CD8-positive, alpha-beta memory T cell (primary cell): ENCODE measurements at regions not wholly inside any gene's neighbourhood (a gene's known extent, or its start where the extent isn't known, plus 50 kb on each side); places are given as distances from the start of the nearest gene placed in this dataset.
"Not testable (repeated sequence)": the region's sequence is repeated elsewhere in the genome, so short reads cannot be mapped to it uniquely, and the experiment has no call there.

Source experiments
- CTCF ChIA-PET: fragments of 350-600 bp; sonication (Branson Sonifier 250); formaldehyde crosslinking; loops from one replicate; lab custom pipeline; 2021; ENCODE audit warnings: antibody characterized with exemption; lab: Charles Lee
- POLR2A ChIA-PET: fragments of 350-600 bp; sonication (Branson Sonifier 250); formaldehyde crosslinking; loops from one replicate; lab custom pipeline; 2021; ENCODE audit warnings: antibody characterized with exemption; lab: Charles Lee
- DNase-seq, 5 donors: peaks; one replicate each; pipeline versions ENCODE4 v3.0.0 to v3.0.0-alpha.2; 2020 to 2022; ENCODE audit warnings: mixed read lengths in 1 of 5
- H3K27ac ChIP-seq: one replicate; pipeline ENCODE4 v1.7.0; 2013; ENCODE audit warnings: low read depth, mild to moderate bottlenecking, low read length, moderate library complexity
- H3K27me3 ChIP-seq: 2 replicates; pipeline ENCODE4 v1.7.0; 2013; ENCODE audit warnings: low read length, mild to moderate bottlenecking; ENCODE audit not compliant: insufficient read depth, poor library complexity, severe bottlenecking
- H3K36me3 ChIP-seq: 2 replicates; pipeline ENCODE4 v1.7.0; 2013; ENCODE audit warnings: mild to moderate bottlenecking, low read length, moderate library complexity; ENCODE audit not compliant: insufficient read depth
- H3K4me1 ChIP-seq: 2 replicates; pipeline ENCODE4 v1.7.0; 2013; ENCODE audit warnings: mild to moderate bottlenecking, low read length, moderate library complexity; ENCODE audit not compliant: insufficient read depth
- H3K4me3 ChIP-seq: 2 replicates; pipeline ENCODE4 v1.7.0; 2013; ENCODE audit warnings: mild to moderate bottlenecking, low read length
- H3K9me3 ChIP-seq: 2 replicates; pipeline ENCODE4 v1.7.0; 2013; ENCODE audit warnings: mild to moderate bottlenecking, low read length
- H3K27ac Mint-ChIP-seq, 8 donors: one replicate each; pipeline ENCODE4 v1.8.0; 2020 to 2021; ENCODE audit warnings: mixed read lengths in 8 of 8, mild to moderate bottlenecking in 6 of 8, inconsistent platforms in 3 of 8, moderate library complexity in 3 of 8
- H3K27me3 Mint-ChIP-seq, 2 donors: one replicate each; pipeline ENCODE4 v1.8.0; 2020 to 2021; ENCODE audit warnings: mixed read lengths in 2 of 2, mild to moderate bottlenecking in 1 of 2, moderate library complexity in 1 of 2
- H3K36me3 Mint-ChIP-seq, 3 donors: one replicate each; pipeline ENCODE4 v1.8.0; 2020 to 2021; ENCODE audit warnings: mixed read lengths in 3 of 3, inconsistent platforms in 1 of 3, mild to moderate bottlenecking in 1 of 3
- H3K4me1 Mint-ChIP-seq, 3 donors: one replicate each; pipeline ENCODE4 v1.8.0; 2020 to 2021; ENCODE audit warnings: mixed read lengths in 3 of 3, inconsistent platforms in 1 of 3, mild to moderate bottlenecking in 1 of 3
- H3K4me3 Mint-ChIP-seq, 7 donors: one replicate each; pipeline ENCODE4 v1.8.0; 2020 to 2021; ENCODE audit warnings: mixed read lengths in 7 of 7, mild to moderate bottlenecking in 6 of 7, moderate library complexity in 4 of 7, inconsistent platforms in 2 of 7
- H3K9me3 Mint-ChIP-seq, 5 donors: one replicate each; pipeline ENCODE4 v1.8.0; 2020 to 2022; ENCODE audit warnings: mixed read lengths in 5 of 5, mild to moderate bottlenecking in 3 of 5, moderate library complexity in 2 of 5, inconsistent platforms in 1 of 5

GRCh38 chr10:84650628-84651027, 322.2 kb downstream of the CCSER2 start:
- POLR2A ChIA-PET, H3K27ac ChIP-seq, H3K4me3 ChIP-seq, H3K4me3 Mint-ChIP-seq, H3K4me1 Mint-ChIP-seq, DNase-seq, H3K27ac Mint-ChIP-seq, H3K9me3 ChIP-seq, H3K27me3 ChIP-seq, H3K9me3 Mint-ChIP-seq, H3K4me1 ChIP-seq, CTCF ChIA-PET, H3K36me3 ChIP-seq, H3K36me3 Mint-ChIP-seq: not testable (repeated sequence)
- peaks cover 1 to 15% of the 10 kb centered on the region in 2 donors for H3K27me3 Mint-ChIP-seq

DNA sequence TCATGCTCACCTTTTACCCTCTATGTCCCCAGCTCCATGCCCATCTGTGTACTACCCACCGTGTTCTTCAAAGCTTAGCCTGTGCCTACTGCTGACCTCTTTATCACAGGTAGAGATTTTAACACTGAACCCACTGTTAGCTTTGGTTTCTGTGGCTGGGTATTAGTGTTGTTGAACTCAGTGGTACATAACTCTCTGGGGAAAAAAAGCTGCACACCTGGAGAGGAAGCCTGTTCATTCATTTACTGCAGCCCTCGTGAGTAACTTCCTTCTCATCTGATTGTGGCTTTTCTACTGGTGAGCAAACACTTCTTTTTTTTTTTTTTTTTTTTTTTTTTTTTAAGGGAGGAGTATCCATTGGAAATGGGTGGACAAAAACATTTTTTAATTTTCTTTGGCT, 326.3 kb downstream of the CCSER2 start:
- Mint-ChIP-seq H3K4me3 (no peak overlapping the region), H3K36me3 (no peaks in the 10 kb centered on the region), H3K9me3 (no peaks in the 10 kb centered on the region), H3K27ac (no peak overlapping the region), H3K4me1 (no peaks in the 10 kb centered on the region), H3K27me3 (peaks cover 4 to 15% of the 10 kb centered on the region in 2 donors)
- Histone ChIP-seq H3K27me3 (no peaks in the 10 kb centered on the region), H3K27ac (no peak overlapping the region), H3K4me3 (no peak overlapping the region), H3K9me3 (no peaks in the 10 kb centered on the region), H3K4me1 (no peaks in the 10 kb centered on the region), H3K36me3 (no peaks in the 10 kb centered on the region)
- ChIA-PET CTCF (no interaction called here), POLR2A (no interaction called here)
- no peak for DNase-seq

GRCh38 chr10:84659027-84659426, 330.6 kb downstream of the CCSER2 start:
- Mint-ChIP-seq H3K9me3 (no peaks in the 10 kb centered on the region), H3K4me1 (no peaks in the 10 kb centered on the region), H3K4me3 (no peak overlapping the region), H3K36me3 (no peaks in the 10 kb centered on the region), H3K27me3 (peaks cover 5 to 8% of the 10 kb centered on the region in 2 donors), H3K27ac (peak overlapping the region in 1 of 8 donors; percentile 61)
- H3K36me3 ChIP-seq, result no peaks in the 10 kb centered on the region
- POLR2A ChIA-PET, result no interaction called here
- H3K27ac ChIP-seq, result no peak overlapping the region
- CTCF ChIA-PET, result no interaction called here
- H3K4me1 ChIP-seq, result no peaks in the 10 kb centered on the region
- no peaks in the 10 kb centered on the region for H3K27me3 ChIP-seq
- DNase-seq, result no peak
- no peaks in the 10 kb centered on the region for H3K9me3 ChIP-seq
- no peak overlapping the region for H3K4me3 ChIP-seq

GRCh38 chr10:84659497-84660439, 331.4 kb downstream of the CCSER2 start:
- Histone ChIP-seq H3K27me3 (no peaks in the 10 kb centered on the region), H3K4me3 (no peak overlapping the region), H3K27ac (no peak overlapping the region), H3K4me1 (no peaks in the 10 kb centered on the region), H3K36me3 (no peaks in the 10 kb centered on the region), H3K9me3 (no peaks in the 10 kb centered on the region)
- Mint-ChIP-seq H3K27ac (no peak overlapping the region), H3K4me1 (no peaks in the 10 kb centered on the region), H3K9me3 (no peaks in the 10 kb centered on the region), H3K4me3 (no peak overlapping the region), H3K36me3 (no peaks in the 10 kb centered on the region), H3K27me3 (peaks cover 5 to 8% of the 10 kb centered on the region in 2 donors)
- DNase-seq, result no peak
- ChIA-PET CTCF (no interaction called here), POLR2A (no interaction called here)

DNA sequence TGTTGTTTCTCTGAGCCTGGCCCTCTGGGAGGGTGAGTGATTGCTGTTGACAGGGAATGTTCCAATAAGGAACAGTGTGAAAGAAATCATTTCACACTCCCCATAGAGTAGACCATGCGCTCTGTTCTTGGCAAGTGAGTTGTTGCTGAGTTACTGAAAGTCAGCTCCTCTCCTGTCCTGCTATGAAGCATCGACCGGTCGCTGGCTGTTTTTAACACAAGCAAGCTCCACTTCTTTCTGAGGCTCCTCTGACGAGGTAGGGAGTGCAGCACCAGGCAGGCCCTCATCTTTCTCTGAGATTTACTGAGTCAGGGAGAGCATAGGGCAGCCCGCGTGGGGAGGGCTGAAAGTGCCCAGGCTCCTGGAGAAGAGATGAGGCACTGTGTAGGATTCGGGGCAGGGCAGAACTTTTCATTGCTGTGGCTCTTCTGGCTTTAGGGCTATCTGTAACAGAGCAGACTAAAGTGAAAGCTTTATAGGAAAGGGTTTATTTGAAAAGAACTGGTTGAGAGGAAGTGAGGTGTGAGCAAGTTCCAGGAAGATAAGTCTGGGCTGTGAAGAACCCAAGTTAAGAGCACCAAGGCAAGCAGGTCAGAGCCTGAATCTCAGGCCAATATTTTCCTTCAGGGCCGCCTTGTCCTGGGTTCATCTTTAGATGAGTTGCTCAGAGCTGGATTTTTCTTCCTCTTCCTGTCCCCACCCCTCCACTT, 332.2 kb downstream of the CCSER2 start:
- H3K4me1 ChIP-seq, result no peaks in the 10 kb centered on the region
- DNase-seq, result no peak
- H3K4me3 ChIP-seq, result no peak overlapping the region
- ChIA-PET CTCF (no interaction called here), POLR2A (no interaction called here)
- Mint-ChIP-seq H3K4me3 (no peak overlapping the region), H3K36me3 (no peaks in the 10 kb centered on the region), H3K9me3 (no peaks in the 10 kb centered on the region), H3K27ac (no peak overlapping the region), H3K4me1 (no peaks in the 10 kb centered on the region), H3K27me3 (peaks cover 5 to 8% of the 10 kb centered on the region in 2 donors)
- no peaks in the 10 kb centered on the region for H3K27me3 ChIP-seq
- H3K9me3 ChIP-seq, result no peaks in the 10 kb centered on the region
- H3K27ac ChIP-seq, result no peak overlapping the region
- no peaks in the 10 kb centered on the region for H3K36me3 ChIP-seq

DNA sequence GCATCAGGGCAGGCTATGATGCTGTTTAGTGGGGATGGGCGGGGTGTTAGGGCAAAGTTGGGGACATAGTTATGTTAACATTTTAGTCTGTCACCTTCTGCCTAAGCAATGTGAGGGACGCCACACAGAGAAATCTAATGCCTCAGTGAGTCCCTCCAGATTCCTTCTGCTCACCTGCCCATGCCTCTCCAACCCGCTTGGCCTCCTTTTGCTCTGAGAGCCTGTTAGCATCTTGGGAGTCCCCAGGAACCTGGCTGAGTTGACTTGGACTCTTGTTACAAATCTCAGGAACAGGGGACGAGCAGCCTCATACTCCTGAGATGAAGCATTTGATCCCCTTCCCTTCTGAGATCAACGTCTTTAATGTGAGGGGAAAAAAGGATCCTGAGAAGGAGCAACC, 336.8 kb downstream of the CCSER2 start:
- Histone ChIP-seq H3K27ac (no peak overlapping the region), H3K4me3 (no peak overlapping the region), H3K4me1 (no peaks in the 10 kb centered on the region), H3K9me3 (no peaks in the 10 kb centered on the region), H3K27me3 (no peaks in the 10 kb centered on the region), H3K36me3 (no peaks in the 10 kb centered on the region)
- Mint-ChIP-seq H3K4me3 (no peak overlapping the region), H3K27me3 (peaks cover 6 to 10% of the 10 kb centered on the region in 2 donors), H3K27ac (no peak overlapping the region), H3K9me3 (no peaks in the 10 kb centered on the region), H3K4me1 (no peaks in the 10 kb centered on the region), H3K36me3 (no peaks in the 10 kb centered on the region)
- CTCF ChIA-PET, result no interaction called here
- DNase-seq, result no peak
- POLR2A ChIA-PET, result no interaction called here

GRCh38 chr10:84665883-84666463, 337.6 kb downstream of the CCSER2 start:
- H3K4me1 ChIP-seq, result no peaks in the 10 kb centered on the region
- DNase-seq, result no peak
- Mint-ChIP-seq H3K36me3 (no peaks in the 10 kb centered on the region), H3K27ac (no peak overlapping the region), H3K9me3 (no peaks in the 10 kb centered on the region), H3K27me3 (peaks cover 6 to 8% of the 10 kb centered on the region in 2 donors), H3K4me3 (no peak overlapping the region), H3K4me1 (no peaks in the 10 kb centered on the region)
- CTCF ChIA-PET, result no interaction called here
- no peaks in the 10 kb centered on the region for H3K9me3 ChIP-seq
- no peak overlapping the region for H3K4me3 ChIP-seq
- POLR2A ChIA-PET, result no interaction called here
- H3K36me3 ChIP-seq, result no peaks in the 10 kb centered on the region
- H3K27ac ChIP-seq, result no peak overlapping the region
- no peaks in the 10 kb centered on the region for H3K27me3 ChIP-seq

GRCh38 chr10:84668186-84668763, 339.9 kb downstream of the CCSER2 start:
- Histone ChIP-seq H3K27ac (no peak overlapping the region), H3K4me1 (no peaks in the 10 kb centered on the region), H3K9me3 (no peaks in the 10 kb centered on the region), H3K4me3 (no peak overlapping the region), H3K36me3 (no peaks in the 10 kb centered on the region), H3K27me3 (no peaks in the 10 kb centered on the region)
- H3K27me3 Mint-ChIP-seq, result peaks cover 6 to 8% of the 10 kb centered on the region in 2 donors
- ChIA-PET CTCF (no interaction called here), POLR2A (no interaction called here)
- H3K9me3 Mint-ChIP-seq, result no peaks in the 10 kb centered on the region
- no peaks in the 10 kb centered on the region for H3K4me1 Mint-ChIP-seq
- H3K36me3 Mint-ChIP-seq, result peaks cover 0 to 1% (median 0%) of the 10 kb centered on the region in 3 donors
- no peak overlapping the region for H3K27ac Mint-ChIP-seq
- no peak for DNase-seq
- H3K4me3 Mint-ChIP-seq, result no peak overlapping the region
